GM21786 (cell line): ENCODE measurements at regions not wholly inside any gene's neighbourhood (a gene's known extent, or its start where the extent isn't known, plus 50 kb on each side); places are given as distances from the start of the nearest gene placed in this dataset.

Experiments
- ATAC-seq: cut with Tn5 transposase; IDR thresholded peaks from one replicate; pipeline ENCODE4 v1.9.1; 2021; ENCODE audit not compliant: unreplicated experiment

- ATAC-seq, result peak; percentile 20
Observed at GRCh38 chr4:123259676-123260646, 136.6 kb upstream of the SPRY1 start.

GRCh38 chr4:123260653-123261052, 135.9 kb upstream of the SPRY1 start:
- ATAC-seq, result no peak

GRCh38 chr4:123262080-123262479, 134.5 kb upstream of the SPRY1 start:
- ATAC-seq, result no peak

- no peak for ATAC-seq
Observed at GRCh38 chr4:123265443-123265842, 131.2 kb upstream of the SPRY1 start.

- no peak for ATAC-seq
Observed at GRCh38 chr4:123266221-123266620, 130.4 kb upstream of the SPRY1 start.

- no peak for ATAC-seq
Observed at GRCh38 chr4:123278755-123279154, 117.8 kb upstream of the SPRY1 start.

GRCh38 chr4:123283371-123283895, 113.2 kb upstream of the SPRY1 start:
- no peak for ATAC-seq

- no peak for ATAC-seq
Observed at GRCh38 chr4:123284168-123284567, 112.4 kb upstream of the SPRY1 start.

- ATAC-seq, result no peak
Observed at GRCh38 chr4:123286903-123287466, 109.6 kb upstream of the SPRY1 start.

- ATAC-seq, result peak; percentile 57
Observed at GRCh38 chr4:123288309-123289025, 108.1 kb upstream of the SPRY1 start.

GRCh38 chr4:123291329-123291728, 105.3 kb upstream of the SPRY1 start:
- ATAC-seq, result no peak

GRCh38 chr4:123297836-123298235, 98.8 kb upstream of the SPRY1 start:
- no peak for ATAC-seq

GRCh38 chr4:123298261-123298660, 98.3 kb upstream of the SPRY1 start:
- ATAC-seq, result no peak

- no peak for ATAC-seq
Observed at GRCh38 chr4:123298801-123299200, 97.8 kb upstream of the SPRY1 start.

GRCh38 chr4:123299212-123299691, 97.3 kb upstream of the SPRY1 start:
- no peak for ATAC-seq

- ATAC-seq, result no peak
Observed at GRCh38 chr4:123300222-123301039, 96.2 kb upstream of the SPRY1 start.

GRCh38 chr4:123301923-123302322, 94.7 kb upstream of the SPRY1 start:
- ATAC-seq, result no peak

- peak; percentile 57 for ATAC-seq
Observed at GRCh38 chr4:123304151-123304964, 92.2 kb upstream of the SPRY1 start.

GRCh38 chr4:123305736-123306135, 90.9 kb upstream of the SPRY1 start:
- ATAC-seq, result no peak

GRCh38 chr4:123306769-123307168, 89.8 kb upstream of the SPRY1 start:
- ATAC-seq, result no peak
